HUES48 (cell line): ENCODE measurements at regions not wholly inside any gene's neighbourhood (a gene's known extent, or its start where the extent isn't known, plus 50 kb on each side); places are given as distances from the start of the nearest gene placed in this dataset.
"Not testable (repeated sequence)": the region's sequence is repeated elsewhere in the genome, so short reads cannot be mapped to it uniquely, and the experiment has no call there.

Source experiments
- H3K27ac ChIP-seq: one replicate; pipeline ENCODE4 v1.7.0; 2013; ENCODE audit warnings: low read depth, low read length, inconsistent platforms
- H3K27me3 ChIP-seq: 2 replicates; pipeline ENCODE4 v1.6.1; 2013; ENCODE audit warnings: mild to moderate bottlenecking, low read length; ENCODE audit not compliant: control insufficient read depth, insufficient read depth
- H3K36me3 ChIP-seq: 2 replicates; pipeline ENCODE4 v1.6.1; 2013; ENCODE audit warnings: low read length; ENCODE audit not compliant: control insufficient read depth, insufficient read depth
- H3K4me1 ChIP-seq: 2 replicates; pipeline ENCODE4 v1.6.1; 2013; ENCODE audit warnings: mild to moderate bottlenecking, low read length; ENCODE audit not compliant: control insufficient read depth, insufficient read depth
- H3K4me3 ChIP-seq: 2 replicates; pipeline ENCODE4 v1.5.1; 2013; ENCODE audit warnings: mild to moderate bottlenecking, low read depth, low read length
- H3K9ac ChIP-seq: 2 replicates; pipeline ENCODE4 v1.6.1; 2013; ENCODE audit warnings: mild to moderate bottlenecking, low read depth, low read length, moderate library complexity
- H3K9me3 ChIP-seq: 2 replicates; pipeline ENCODE4 v1.6.1; 2013; ENCODE audit warnings: low read length; ENCODE audit not compliant: control insufficient read depth, insufficient read depth

DNA sequence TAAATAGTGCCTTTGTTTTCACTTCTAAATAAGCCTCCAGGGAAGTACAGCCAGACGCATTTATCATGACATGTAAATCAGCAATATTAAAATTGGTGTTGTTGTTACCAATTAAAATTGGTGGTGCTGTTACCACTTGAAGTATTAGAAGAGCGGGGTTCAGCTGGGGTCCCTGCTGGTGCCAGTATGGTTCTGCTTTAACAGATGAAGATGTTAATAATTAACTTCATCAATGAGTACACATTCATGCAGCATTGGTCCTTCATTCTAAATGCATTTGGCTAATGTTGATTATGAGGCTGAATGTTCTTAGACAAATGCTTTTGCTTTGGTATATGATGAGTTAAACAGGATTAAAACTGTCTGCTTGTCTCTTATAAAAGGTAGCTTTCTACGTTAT, 67.6 kb upstream of the TMC1 start:
- Histone ChIP-seq H3K9ac (no peak overlapping the region), H3K36me3 (no peaks in the 10 kb centered on the region), H3K9me3 (no peaks in the 10 kb centered on the region), H3K4me3 (no peak overlapping the region), H3K27me3 (no peaks in the 10 kb centered on the region), H3K4me1 (peaks cover 25% of the 10 kb centered on the region), H3K27ac (peak overlapping the region; percentile 94)

DNA sequence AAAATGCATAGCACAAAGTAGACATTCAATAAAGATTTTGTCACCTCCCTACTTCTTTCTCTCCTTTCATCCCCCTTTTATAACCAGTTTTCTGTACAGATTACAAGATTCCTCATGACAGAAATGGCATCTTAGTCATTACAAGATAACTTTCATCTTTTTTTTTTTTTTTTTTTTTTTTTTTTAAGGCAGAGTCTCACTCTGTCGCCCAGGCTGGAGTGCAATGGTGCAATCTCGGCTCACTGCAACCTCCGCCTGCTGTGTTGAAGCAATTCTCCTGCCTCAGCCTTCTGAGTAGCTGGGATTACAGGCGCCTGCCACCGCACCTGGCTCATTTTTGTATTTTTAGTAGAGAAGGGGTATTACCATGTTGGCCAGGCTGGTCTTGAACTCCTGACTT, 75.2 kb upstream of the TMC1 start:
- H3K4me1 ChIP-seq, H3K36me3 ChIP-seq, H3K27me3 ChIP-seq, H3K27ac ChIP-seq, H3K9ac ChIP-seq, H3K9me3 ChIP-seq, H3K4me3 ChIP-seq: not testable (repeated sequence)

DNA sequence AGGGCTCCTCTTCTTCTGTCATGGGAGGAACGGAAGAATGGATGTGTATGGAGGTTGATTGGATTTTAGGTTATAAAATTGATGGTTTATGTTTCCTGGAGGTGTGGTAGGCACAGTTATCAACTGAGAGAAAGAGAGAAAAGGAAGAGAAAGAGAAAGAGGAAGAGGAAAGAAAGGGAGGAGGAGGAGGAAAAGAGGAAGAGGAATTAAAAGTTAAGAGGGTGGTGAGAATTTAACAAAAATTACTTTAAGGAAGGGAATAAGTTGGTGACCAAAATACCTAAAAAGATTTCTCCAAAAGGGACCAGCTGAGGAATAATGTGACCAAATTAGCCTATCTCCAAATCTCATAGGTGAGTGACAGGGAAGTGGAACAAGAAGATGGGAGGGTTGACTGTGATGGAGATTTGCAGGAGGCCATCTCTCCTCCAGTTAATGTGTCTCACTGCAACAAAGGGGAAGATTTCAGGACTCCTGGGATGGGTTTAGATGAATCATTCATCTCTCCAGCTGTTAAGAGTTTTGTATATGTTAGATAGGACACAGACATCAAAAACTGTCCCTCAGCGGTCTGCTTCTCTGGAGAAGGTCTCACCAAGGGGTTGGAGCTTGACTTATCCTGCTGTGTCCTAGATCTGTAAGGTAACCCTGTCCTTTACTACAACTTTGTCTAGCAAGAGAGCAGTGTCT, 76.0 kb upstream of the TMC1 start:
- Histone ChIP-seq H3K4me1 (peaks cover 8% of the 10 kb centered on the region), H3K36me3 (no peaks in the 10 kb centered on the region), H3K4me3 (no peak overlapping the region), H3K27me3 (no peaks in the 10 kb centered on the region), H3K27ac (no peak overlapping the region), H3K9ac (no peak overlapping the region), H3K9me3 (no peaks in the 10 kb centered on the region)

DNA sequence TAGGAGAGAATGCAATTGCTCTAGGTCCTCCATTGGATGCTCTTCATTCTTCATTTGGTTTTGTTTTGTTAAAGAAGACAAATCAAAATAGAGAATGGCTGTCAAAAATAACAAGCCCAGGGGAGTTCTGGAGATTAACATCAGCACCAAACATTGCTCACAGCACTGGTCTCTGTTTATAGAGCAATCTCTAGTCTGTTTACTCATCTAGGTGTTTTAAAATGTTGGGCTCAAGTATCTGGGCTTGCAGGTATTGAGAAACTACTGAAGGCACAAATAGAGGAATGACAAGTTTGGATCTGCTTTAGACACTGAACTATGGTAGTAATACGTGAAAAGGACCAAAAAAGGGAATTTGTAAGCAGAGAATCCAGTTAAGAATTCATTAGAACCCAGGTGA, 77.0 kb upstream of the TMC1 start:
- no peak overlapping the region for H3K27ac ChIP-seq
- H3K9ac ChIP-seq = no peak overlapping the region
- H3K9me3 ChIP-seq = no peaks in the 10 kb centered on the region
- no peaks in the 10 kb centered on the region for H3K27me3 ChIP-seq
- H3K4me1 ChIP-seq = peaks cover 8% of the 10 kb centered on the region
- H3K36me3 ChIP-seq = no peaks in the 10 kb centered on the region
- no peak overlapping the region for H3K4me3 ChIP-seq

DNA sequence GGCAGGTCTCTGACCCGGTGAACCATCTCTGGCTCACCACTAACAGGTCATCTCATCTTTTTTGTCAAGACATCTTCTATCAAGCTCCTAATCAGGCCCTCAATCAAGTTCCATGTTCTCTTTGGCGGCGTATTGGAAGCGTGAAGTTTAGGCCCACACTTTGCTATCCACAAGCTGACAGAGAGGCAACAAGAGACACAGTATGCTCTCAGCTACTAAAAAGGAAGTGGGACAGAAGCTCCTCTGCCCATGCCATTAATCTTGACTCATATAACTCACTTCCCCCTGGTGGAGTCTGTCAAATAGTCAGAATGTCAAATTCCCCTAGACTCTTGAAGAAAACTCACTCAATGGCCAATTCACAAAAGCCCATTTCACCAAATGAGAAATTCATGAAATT, 77.6 kb upstream of the TMC1 start:
- Histone ChIP-seq H3K4me3 (no peak overlapping the region), H3K9me3 (no peaks in the 10 kb centered on the region), H3K4me1 (peaks cover 8% of the 10 kb centered on the region), H3K36me3 (no peaks in the 10 kb centered on the region), H3K27me3 (no peaks in the 10 kb centered on the region), H3K9ac (no peak overlapping the region), H3K27ac (no peak overlapping the region)

DNA sequence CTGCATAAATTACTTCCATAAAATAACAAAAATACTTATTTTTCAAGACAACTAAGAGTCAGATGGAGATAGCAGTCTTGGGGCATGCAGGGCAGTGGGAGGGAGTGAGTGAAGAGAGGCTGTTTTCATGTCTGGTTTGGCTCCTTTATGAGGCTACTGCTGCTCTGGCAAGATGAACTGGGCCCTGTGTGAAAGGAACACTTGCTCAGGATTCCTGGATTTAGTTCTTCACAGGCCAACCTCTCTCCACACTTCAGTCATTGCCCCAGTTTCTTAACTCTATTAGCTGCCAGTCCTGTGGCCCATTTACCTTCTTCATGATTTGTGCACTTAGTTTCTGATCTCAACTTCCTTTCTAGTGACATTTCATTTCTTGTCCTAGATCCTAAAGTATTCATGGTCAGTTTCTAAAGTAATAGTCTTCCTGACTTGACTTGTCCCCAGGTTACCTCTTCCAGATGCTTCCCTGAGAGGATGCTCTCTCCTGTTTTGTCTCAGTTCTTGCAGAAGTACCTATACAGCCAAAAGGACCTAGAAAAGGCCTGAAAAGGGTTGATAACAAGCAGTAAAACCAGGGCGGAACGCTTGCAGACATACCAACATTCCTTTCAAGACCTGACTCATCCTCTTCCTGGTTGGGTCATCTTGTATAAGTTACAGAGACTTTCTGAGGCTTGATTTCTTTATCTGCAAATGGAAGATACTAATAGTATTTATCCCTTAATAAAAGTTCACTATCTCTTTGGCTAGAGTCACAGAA, 77.0 kb upstream of the ZFAND5 start:
- Histone ChIP-seq H3K4me1 (peaks cover 8% of the 10 kb centered on the region), H3K36me3 (no peaks in the 10 kb centered on the region), H3K4me3 (no peak overlapping the region), H3K27ac (peak overlapping the region; percentile 70), H3K9ac (no peak overlapping the region), H3K9me3 (no peaks in the 10 kb centered on the region), H3K27me3 (no peaks in the 10 kb centered on the region)

DNA sequence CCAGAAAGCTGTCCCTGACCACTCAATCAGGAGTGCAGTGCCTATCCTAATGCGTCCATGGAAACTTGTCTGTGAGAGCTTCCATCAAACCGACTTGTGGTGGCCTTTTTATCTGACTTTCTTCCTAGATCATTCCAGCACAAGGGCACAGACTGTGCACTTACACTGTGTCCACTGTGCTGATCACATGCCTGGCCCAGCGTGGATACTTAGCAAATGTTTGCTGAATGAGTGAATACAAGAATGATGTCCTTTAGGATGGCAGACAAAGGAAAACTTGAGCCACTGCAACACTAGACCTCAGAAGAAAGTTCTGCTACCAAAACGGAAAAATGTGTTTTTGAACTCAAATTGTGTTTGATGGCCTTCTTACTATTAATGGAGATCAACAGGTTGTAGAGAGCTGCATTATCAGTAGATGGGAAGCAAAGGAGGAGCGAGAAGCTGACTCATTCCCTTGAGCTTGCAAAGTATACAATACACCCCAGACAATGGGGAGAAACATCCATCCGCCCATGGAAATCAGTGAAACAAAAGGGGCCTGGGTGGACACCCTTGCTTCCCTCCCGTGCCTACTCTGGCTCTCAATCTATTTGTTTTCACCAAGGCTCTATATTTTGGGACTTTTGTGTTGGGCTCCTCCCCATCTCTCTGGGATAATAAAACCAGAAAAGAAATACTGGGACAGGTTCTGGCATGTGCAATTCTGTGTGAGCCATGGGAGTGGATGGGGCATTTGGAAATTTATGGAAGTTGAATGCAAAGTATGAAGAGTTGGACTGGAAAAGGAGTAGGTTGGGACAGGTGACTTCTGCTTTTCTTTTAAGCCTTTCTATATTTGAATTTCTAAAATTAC, 76.2 kb upstream of the ZFAND5 start:
- H3K27me3 ChIP-seq = no peaks in the 10 kb centered on the region
- H3K4me1 ChIP-seq = peaks cover 8% of the 10 kb centered on the region
- H3K4me3 ChIP-seq = no peak overlapping the region
- peak overlapping the region; percentile 70 for H3K27ac ChIP-seq
- H3K36me3 ChIP-seq = no peaks in the 10 kb centered on the region
- H3K9ac ChIP-seq = no peak overlapping the region
- no peaks in the 10 kb centered on the region for H3K9me3 ChIP-seq

DNA sequence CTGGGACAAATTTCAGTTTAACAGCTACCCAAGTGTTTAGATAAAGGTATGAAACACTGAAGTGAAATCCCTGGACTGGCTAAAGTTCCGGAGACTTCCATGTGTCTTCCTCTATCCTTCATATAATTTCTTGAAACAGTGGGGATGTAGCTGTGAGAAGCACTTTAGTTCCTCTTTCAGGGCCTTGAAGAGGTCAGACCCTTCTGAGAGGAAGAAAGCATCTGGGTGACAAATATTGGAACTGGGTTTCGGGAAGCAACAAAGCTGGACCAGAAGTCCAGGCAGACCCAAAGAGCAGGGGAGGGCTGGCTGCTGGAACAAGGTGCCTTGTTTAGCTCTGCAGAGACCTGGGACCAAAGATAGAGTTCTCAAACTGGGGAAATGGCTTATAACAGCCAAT, 75.4 kb upstream of the ZFAND5 start:
- Histone ChIP-seq H3K27ac (no peak overlapping the region), H3K9ac (no peak overlapping the region), H3K4me3 (no peak overlapping the region), H3K36me3 (no peaks in the 10 kb centered on the region), H3K9me3 (no peaks in the 10 kb centered on the region), H3K4me1 (peaks cover 8% of the 10 kb centered on the region), H3K27me3 (no peaks in the 10 kb centered on the region)

DNA sequence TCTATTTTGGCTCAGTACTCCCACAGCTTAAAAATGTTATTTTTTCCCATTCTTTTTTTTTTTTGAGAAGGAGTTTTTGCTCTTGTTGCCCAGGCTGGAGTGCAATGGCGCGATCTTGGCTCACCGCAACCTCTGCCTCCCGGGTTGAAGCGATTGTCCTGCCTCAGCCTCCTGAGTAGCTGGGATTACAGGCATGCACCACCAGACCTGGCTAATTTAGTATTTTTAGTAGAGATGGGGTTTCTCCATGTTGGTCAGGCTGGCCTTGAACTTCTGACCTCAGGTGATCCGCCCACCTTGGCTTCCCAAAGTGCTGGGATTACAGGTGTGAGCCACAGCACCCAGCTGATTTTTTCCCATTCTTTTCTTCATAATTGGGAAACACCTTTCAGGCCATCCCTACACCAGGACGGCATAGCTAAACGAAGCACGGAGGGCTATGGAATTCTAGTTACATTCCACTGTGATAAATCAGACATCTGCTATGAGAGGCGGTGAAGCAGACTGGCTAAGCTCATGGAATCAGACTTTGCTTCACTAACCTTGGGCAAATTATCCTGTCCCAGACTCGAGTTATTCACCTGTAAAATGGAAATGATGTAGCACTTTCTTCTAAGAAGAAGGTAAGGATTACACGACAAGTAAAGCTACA, 68.7 kb upstream of the ZFAND5 start:
- not testable (repeated sequence) for H3K36me3 ChIP-seq, H3K4me3 ChIP-seq, H3K9ac ChIP-seq, H3K9me3 ChIP-seq, H3K27me3 ChIP-seq, H3K4me1 ChIP-seq
- peak overlapping the region; percentile 2 for H3K27ac ChIP-seq

DNA sequence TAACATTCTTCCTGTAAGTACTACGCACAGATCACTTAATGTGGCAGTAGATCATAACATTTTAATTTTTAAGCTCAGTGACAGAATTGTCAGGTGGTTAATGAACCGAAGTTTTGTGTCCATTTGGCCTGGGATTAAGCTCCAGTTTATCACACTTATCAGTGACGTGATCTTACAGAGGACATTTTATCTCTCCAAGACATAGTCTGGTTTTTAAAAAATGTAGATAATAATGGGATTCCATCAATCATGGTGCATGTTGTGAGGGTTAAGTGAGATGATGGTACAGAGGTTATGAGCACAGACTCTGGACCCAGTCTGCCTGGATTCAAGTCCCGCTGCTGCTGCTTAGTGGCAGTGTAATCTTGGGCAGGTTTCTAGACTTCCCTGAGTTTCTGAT, 66.0 kb upstream of the ZFAND5 start:
- peaks cover 5% of the 10 kb centered on the region for H3K4me1 ChIP-seq
- H3K9me3 ChIP-seq = no peaks in the 10 kb centered on the region
- no peak overlapping the region for H3K4me3 ChIP-seq
- H3K36me3 ChIP-seq = no peaks in the 10 kb centered on the region
- no peak overlapping the region for H3K9ac ChIP-seq
- no peak overlapping the region for H3K27ac ChIP-seq
- H3K27me3 ChIP-seq = no peaks in the 10 kb centered on the region
